Islet of Langerhans (tissue), 1 donor: ENCODE measurements at regions not wholly inside any gene's neighbourhood (a gene's known extent, or its start where the extent isn't known, plus 50 kb on each side); places are given as distances from the start of the nearest gene placed in this dataset.

Experiments
- FAIRE-seq: peaks from one replicate; lab custom pipeline; 2011; peaks lifted over from hg19 to GRCh38; lab: Jason Lieb, UNC

GRCh38 chr5:3277590-3278196, 317.9 kb upstream of the IRX1 start:
- no peak for FAIRE-seq

- FAIRE-seq, result no peak
Observed at GRCh38 chr5:3276896-3277295, 318.7 kb upstream of the IRX1 start.

GRCh38 chr5:3269395-3270169, 326.1 kb upstream of the IRX1 start:
- FAIRE-seq, result no peak

- FAIRE-seq, result no peak
Observed at GRCh38 chr5:3268760-3269330, 326.8 kb upstream of the IRX1 start.

- FAIRE-seq, result no peak
Observed at GRCh38 chr5:3266861-3267260, 328.8 kb upstream of the IRX1 start.

- no peak for FAIRE-seq
Observed at GRCh38 chr5:3265936-3266335, 329.7 kb upstream of the IRX1 start.

GRCh38 chr5:3265131-3265885, 330.3 kb upstream of the IRX1 start:
- no peak for FAIRE-seq

GRCh38 chr5:3262451-3262850, 333.2 kb upstream of the IRX1 start:
- FAIRE-seq, result no peak

GRCh38 chr5:3261081-3261480, 334.6 kb upstream of the IRX1 start:
- no peak for FAIRE-seq

DNA sequence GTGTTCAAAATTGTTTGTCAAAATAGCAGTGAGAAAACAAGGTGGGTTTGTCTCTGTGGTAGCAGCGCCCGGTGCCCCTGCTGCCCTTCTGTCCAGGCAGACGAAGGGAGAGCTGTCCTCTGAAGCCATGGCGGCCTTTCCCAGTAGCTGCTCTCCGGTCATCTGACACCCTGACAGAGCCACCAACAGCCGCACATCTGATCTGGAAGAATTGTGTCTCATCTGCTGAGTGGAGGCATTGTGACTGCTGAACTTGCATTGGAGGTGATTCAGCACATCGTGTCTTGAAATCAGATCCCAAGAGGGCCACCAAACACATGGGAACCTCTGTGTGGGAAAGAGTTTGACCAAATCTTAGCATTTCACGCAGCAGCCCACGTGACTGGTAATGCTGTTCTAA, 337.6 kb upstream of the IRX1 start:
- no peak for FAIRE-seq

- FAIRE-seq, result no peak
Observed at GRCh38 chr5:3252235-3252634, 343.4 kb upstream of the IRX1 start.

DNA sequence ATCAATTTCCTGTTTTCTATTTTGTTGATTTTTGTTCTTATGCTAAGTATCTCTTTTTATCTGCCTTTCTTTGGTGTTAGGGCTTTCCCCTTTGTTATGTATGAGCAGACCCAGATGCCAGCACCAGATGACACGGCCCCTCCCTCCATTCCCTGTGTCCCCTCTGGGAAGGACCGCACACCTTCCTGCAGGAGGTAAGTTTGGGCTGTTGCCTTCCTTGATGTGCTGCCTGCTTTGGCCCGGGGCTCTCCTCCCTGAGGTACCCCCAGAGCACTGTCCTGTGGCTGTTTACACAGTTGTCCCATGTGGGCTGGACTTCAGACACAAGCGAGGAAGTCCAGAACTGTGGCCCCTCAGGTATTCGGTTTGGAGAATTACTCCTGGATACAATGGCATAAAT, 343.8 kb upstream of the IRX1 start:
- no peak for FAIRE-seq

DNA sequence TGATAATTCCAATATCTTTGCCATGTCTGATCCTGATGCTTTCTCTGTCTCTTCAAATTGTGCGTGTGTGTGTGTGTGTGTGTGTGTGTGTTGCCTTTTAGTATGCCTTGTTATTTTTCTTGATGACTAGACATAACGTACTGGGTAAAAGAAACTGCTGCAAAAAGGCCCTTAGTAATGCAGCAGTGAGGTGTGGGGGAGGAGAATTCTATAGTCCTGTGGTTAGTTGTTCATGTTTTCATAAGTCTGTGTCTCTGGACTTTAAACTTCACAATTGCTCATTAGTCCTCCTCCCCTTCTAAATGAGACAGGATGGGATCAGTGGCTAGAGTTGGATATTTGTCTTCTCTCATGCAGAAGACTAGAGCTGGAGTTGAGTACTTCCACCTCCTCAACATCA, 346.2 kb upstream of the IRX1 start:
- no peak for FAIRE-seq

- FAIRE-seq, result no peak
Observed at GRCh38 chr5:3237276-3237868, 358.3 kb upstream of the IRX1 start.

DNA sequence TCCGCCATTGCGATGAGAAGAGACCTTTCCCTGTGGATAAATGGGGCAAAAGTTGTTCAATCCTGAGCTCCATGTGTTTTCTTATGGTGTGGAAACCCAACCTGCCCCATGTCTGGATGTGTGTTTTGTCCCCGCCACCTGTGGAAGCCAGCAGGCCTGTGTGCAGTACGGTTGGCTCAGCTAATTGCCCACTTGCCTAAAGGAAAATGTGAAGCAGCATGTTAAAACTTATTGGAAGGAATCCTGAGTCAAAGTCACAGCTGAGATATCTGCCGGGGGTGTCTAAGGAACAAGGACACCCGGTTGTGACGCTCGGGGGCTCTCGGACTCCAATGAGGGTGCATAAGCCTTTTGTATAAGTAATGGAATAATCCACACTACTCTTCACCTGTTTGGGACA, 361.1 kb upstream of the IRX1 start:
- FAIRE-seq, result no peak

- FAIRE-seq, result no peak
Observed at GRCh38 chr5:3230941-3231340, 364.7 kb upstream of the IRX1 start.

DNA sequence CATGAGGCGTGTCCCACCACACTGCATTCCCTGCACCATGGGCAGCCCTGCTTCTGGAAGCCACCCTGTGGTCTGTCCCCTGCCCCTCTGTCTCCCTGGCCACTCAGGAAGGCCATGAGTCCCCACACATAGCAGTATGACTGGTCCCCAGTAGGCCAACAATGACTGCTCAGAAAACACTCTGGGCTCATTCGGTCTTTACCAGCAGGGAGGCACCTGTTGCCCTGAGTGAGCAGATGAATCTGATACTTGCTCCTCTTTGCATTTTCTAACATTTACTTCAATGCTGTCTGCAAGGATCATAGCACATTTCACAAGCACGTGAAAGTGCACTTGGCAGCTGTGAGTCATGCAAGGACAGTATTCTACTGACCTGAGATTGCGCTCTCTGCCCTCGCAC, 365.4 kb upstream of the IRX1 start:
- no peak for FAIRE-seq

DNA sequence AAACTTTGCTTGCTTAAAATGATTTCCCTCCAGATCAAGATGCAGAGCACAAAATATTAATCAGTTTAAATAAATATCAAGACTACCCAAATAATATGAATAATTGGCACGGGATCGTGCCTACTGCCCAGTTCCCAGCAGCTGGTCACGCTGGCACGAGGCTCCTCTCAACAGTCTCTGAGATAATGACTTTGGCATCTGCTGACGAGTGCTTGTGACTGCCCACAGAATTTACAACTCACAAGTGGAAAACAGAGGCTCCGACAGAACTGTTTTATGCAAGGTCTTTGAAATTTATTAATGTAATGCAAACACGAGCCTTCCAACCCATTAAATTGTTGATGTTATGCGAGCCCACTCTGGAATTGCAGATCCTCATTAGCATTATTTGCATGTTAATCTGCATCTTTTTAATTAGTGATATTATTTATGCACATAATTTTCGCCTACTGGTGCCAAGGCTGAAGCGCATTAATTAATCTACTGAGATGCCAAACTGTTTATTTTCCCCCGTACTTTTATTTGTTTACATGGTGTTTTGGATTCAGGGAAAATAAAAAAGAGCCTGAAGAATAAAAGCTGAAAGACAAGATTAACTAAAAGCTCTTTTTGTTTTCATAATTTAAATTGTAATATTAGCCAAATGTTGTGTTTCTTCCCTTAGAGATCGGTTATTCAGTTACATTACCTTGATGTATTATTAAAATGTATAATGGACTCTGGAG, 369.3 kb upstream of the IRX1 start:
- FAIRE-seq, result no peak

DNA sequence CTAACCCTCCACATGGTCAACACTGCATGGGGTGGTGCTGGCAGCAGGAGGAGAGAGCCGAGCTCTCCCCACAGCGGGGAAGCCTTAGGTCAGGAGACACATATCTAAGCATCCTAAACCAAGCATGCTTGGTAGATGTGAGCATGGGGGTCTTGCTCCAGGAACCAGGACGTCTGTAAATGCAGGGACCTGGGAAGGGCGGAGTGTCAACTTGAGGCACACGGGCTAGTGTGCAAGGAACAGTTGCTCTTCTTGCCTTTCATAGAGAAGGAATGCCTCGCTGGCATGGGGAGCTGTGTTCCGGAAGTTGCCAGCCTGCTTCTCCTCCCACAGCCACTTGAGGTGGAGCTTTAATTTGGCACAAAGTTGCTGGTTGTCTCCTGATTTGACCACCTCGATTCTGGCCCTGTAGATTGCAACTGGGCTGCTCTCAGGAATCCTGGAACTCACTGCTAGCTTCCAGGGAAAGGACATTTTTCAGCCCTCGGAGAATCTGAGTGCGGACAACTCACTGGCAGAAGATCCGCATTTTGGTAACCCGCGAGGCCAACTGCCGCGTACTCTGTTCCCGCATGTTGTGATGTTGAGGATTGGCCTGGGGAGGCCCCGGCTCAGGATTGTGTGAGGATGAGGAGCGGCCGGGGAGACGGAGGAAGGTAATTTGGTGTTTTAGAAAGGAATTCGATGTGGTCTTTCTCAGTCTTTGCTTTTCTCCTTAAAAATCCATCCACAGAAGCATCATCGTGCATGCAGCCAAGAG, 370.3 kb upstream of the IRX1 start:
- FAIRE-seq, result no peak

DNA sequence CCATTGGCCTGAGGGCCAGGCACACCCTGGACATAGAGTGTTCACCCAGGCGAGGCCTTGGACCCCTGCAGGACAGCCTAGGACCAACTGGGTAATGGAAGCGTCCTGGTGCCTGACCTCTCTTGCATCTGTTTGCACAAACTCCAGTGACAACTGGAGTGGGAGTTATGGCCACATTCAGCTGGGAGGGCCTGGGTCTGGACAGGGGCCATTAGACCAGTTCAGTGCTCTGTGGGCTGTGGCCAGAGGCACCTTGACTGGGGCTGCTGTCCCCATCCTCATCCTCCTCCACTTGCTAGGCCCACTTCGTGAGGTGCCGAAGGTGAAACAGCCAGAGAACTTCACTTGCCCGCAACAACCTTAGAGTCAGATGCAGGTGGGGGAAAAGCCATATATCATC, 372.7 kb upstream of the IRX1 start:
- no peak for FAIRE-seq

- no peak for FAIRE-seq
Observed at GRCh38 chr5:3221432-3221831, 374.2 kb upstream of the IRX1 start.
